GM03348 (cell line): ENCODE measurements at regions not wholly inside any gene's neighbourhood (a gene's known extent, or its start where the extent isn't known, plus 50 kb on each side); places are given as distances from the start of the nearest gene placed in this dataset.

Source experiments
- DNase-seq: peaks from one replicate; pipeline ENCODE4 v3.0.0; 2012; ENCODE audit warnings: low spot score

GRCh38 chr19:31092274-31092673 is 257.0 kb downstream of the TSHZ3 start:
- DNase-seq = no peak

- DNase-seq = no peak
Measured at GRCh38 chr19:31089681-31090080, 259.6 kb downstream of the TSHZ3 start.

GRCh38 chr19:31085125-31085524 is 264.1 kb downstream of the TSHZ3 start:
- DNase-seq = no peak

- no peak for DNase-seq
Measured at GRCh38 chr19:31083105-31083504, 266.1 kb downstream of the TSHZ3 start.

- DNase-seq = no peak
Measured at GRCh38 chr19:31075146-31075655, 274.0 kb downstream of the TSHZ3 start.

GRCh38 chr19:31074199-31075125 is 274.8 kb downstream of the TSHZ3 start:
- DNase-seq = no peak

- no peak for DNase-seq
Measured at GRCh38 chr19:31073485-31074198, 275.6 kb downstream of the TSHZ3 start.

- no peak for DNase-seq
Measured at GRCh38 chr19:31072451-31072850, 276.8 kb downstream of the TSHZ3 start.

- no peak for DNase-seq
Measured at GRCh38 chr19:31071136-31071855, 277.9 kb downstream of the TSHZ3 start.

- DNase-seq = no peak
Measured at GRCh38 chr19:31070146-31071065, 278.8 kb downstream of the TSHZ3 start.

GRCh38 chr19:31068268-31068667 is 281.0 kb downstream of the TSHZ3 start:
- DNase-seq = no peak

GRCh38 chr19:31066385-31066784 is 282.9 kb downstream of the TSHZ3 start:
- peak; percentile 82 for DNase-seq

GRCh38 chr19:31064491-31064890 is 284.7 kb downstream of the TSHZ3 start:
- DNase-seq = no peak

- DNase-seq = no peak
Measured at GRCh38 chr19:31058676-31059340, 290.4 kb downstream of the TSHZ3 start.

- no peak for DNase-seq
Measured at GRCh38 chr19:31057476-31057875, 291.8 kb downstream of the TSHZ3 start.

GRCh38 chr19:31055454-31055853 is 293.8 kb downstream of the TSHZ3 start:
- DNase-seq = no peak

GRCh38 chr19:31054430-31054829 is 294.8 kb downstream of the TSHZ3 start:
- DNase-seq = peak; percentile 57

GRCh38 chr19:31049431-31049830 is 299.8 kb downstream of the TSHZ3 start:
- DNase-seq = no peak

- no peak for DNase-seq
Measured at GRCh38 chr19:31046024-31046423, 303.2 kb downstream of the TSHZ3 start.

- no peak for DNase-seq
Measured at GRCh38 chr19:31041461-31041860, 307.8 kb downstream of the TSHZ3 start.

GRCh38 chr19:31039151-31039550 is 310.1 kb downstream of the TSHZ3 start:
- DNase-seq = no peak
